CD4-positive, alpha-beta memory T cell (primary cell): ENCODE measurements at regions not wholly inside any gene's neighbourhood (a gene's known extent, or its start where the extent isn't known, plus 50 kb on each side); places are given as distances from the start of the nearest gene placed in this dataset.

Source experiments
- CTCF ChIA-PET: fragments of 350-600 bp; sonication (Branson Sonifier 250); formaldehyde crosslinking; loops from one replicate; lab custom pipeline; 2021; ENCODE audit warnings: inconsistent platforms; ENCODE audit not compliant: partially characterized antibody; lab: Charles Lee
- POLR2A ChIA-PET: fragments of 350-600 bp; sonication (Branson Sonifier 250); formaldehyde crosslinking; loops from one replicate; lab custom pipeline; 2021; ENCODE audit not compliant: partially characterized antibody; lab: Charles Lee
- DNase-seq, 5 donors: peaks; one replicate each; pipeline versions ENCODE4 v3.0.0 to v3.0.0-alpha.2; 2020 to 2022; ENCODE audit warnings: mixed read lengths in 1 of 5
- H3K27ac ChIP-seq: one replicate; pipeline ENCODE4 v1.7.0; 2013; ENCODE audit warnings: low read depth, low read length
- H3K27me3 ChIP-seq: 2 replicates; pipeline ENCODE4 v1.7.0; 2013; ENCODE audit warnings: mild to moderate bottlenecking, low read length, moderate library complexity; ENCODE audit not compliant: insufficient read depth
- H3K36me3 ChIP-seq: 2 replicates; pipeline ENCODE4 v1.7.0; 2013; ENCODE audit warnings: mild to moderate bottlenecking, low read length, moderate library complexity; ENCODE audit not compliant: insufficient read depth
- H3K4me1 ChIP-seq: 2 replicates; pipeline ENCODE4 v1.7.0; 2013; ENCODE audit warnings: mild to moderate bottlenecking, low read length, moderate library complexity; ENCODE audit not compliant: insufficient read depth
- H3K4me3 ChIP-seq, 2 donors: one replicate each; pipeline ENCODE4 v1.7.0; 2013; ENCODE audit warnings: low read length in 2 of 2, mild to moderate bottlenecking in 1 of 2
- H3K9me3 ChIP-seq, 2 donors: one replicate each; pipeline ENCODE4 v1.7.0; 2013; ENCODE audit warnings: low read length in 2 of 2, control low read depth in 1 of 2; ENCODE audit not compliant: control insufficient read depth in 1 of 2
- H3K27ac Mint-ChIP-seq, 7 donors: one replicate each; pipeline ENCODE4 v1.8.0; 2020 to 2021; ENCODE audit warnings: mixed read lengths in 7 of 7, mild to moderate bottlenecking in 6 of 7, inconsistent platforms in 3 of 7, moderate library complexity in 3 of 7
- H3K27me3 Mint-ChIP-seq, 2 donors: one replicate each; pipeline ENCODE4 v1.8.0; 2020 to 2021; ENCODE audit warnings: mixed read lengths in 2 of 2
- H3K36me3 Mint-ChIP-seq, 2 donors: one replicate each; pipeline ENCODE4 v1.8.0; 2020 to 2021; ENCODE audit warnings: mixed read lengths in 2 of 2, inconsistent platforms in 1 of 2, mild to moderate bottlenecking in 1 of 2
- H3K4me1 Mint-ChIP-seq, 4 donors: one replicate each; pipeline ENCODE4 v1.8.0; 2020 to 2021; ENCODE audit warnings: mixed read lengths in 4 of 4, mild to moderate bottlenecking in 1 of 4
- H3K4me3 Mint-ChIP-seq, 8 donors: one replicate each; pipeline ENCODE4 v1.8.0; 2020 to 2021; ENCODE audit warnings: mixed read lengths in 8 of 8, mild to moderate bottlenecking in 7 of 8, moderate library complexity in 6 of 8, inconsistent platforms in 3 of 8
- H3K9me3 Mint-ChIP-seq, 8 donors: one replicate each; pipeline ENCODE4 v1.8.0; 2020 to 2021; ENCODE audit warnings: mixed read lengths in 8 of 8, mild to moderate bottlenecking in 5 of 8, inconsistent platforms in 3 of 8, moderate library complexity in 1 of 8
- intact Hi-C: fragments of 100-400 bp; cut with micrococcal nuclease; formaldehyde crosslinking; loops from one replicate; pipeline ENCODE4 v1.15.1; 2023

DNA sequence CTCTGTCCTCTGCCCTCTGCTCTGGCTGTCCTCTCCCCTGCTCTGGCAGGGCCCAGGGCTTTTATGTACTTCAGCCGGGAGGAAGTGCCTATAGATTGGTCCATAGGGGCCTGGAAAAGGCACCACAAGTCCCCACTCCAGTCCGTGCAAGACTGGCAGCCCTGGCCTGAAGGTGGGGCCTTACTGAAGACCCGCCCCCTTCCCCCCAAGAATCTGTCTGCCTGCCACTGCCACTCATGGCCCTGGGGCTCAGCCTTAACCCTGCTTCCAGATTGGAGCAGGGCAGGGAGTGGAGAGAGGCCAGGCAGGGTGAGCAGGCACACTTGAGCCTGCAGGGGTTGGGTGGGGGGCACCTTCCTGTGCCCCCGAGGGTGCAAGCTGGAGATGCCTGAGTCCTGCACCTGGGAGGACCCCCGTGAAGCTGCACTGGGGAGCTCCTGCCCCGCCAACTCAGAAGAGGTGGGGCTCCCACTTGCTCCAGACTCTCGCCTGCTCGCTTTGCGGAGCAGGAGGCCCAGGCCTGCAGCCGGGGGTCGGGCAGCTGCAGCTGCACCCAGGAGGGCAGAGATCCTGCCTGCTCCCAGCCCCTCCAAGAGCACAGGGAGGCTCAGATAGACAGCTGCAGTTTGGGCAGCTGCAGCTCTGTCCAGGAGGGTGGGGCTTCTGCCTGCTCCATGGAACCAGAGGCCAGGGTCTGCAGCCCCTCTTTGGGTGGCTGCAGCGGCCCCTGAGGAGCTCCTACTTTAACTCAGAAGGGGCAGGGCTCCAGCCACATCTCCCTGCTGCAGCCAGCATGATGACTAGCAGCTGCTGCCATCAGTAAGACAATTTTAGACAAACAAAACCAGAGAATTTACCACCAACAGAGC is 51.0 kb upstream of the SC5D start:
- peaks cover 0 to 2% (median 0%) of the 10 kb centered on the region in 8 donors for H3K9me3 Mint-ChIP-seq
- H3K27me3 ChIP-seq = no peaks in the 10 kb centered on the region
- peaks cover 5% of the 10 kb centered on the region for H3K4me1 ChIP-seq
- no peaks in the 10 kb centered on the region for H3K9me3 ChIP-seq
- peak in 1 of 5 donors; percentile 31 for DNase-seq
- H3K27me3 Mint-ChIP-seq = peaks cover 8 to 13% of the 10 kb centered on the region in 2 donors
- no peak overlapping the region for H3K27ac Mint-ChIP-seq
- no peak overlapping the region for H3K27ac ChIP-seq
- no peak overlapping the region for H3K4me3 ChIP-seq
- no peaks in the 10 kb centered on the region for H3K36me3 Mint-ChIP-seq
- ChIA-PET CTCF (no interaction called here), POLR2A (no interaction called here)
- intact Hi-C loops = no loop called here
- no peaks in the 10 kb centered on the region for H3K36me3 ChIP-seq
- peaks cover 3 to 8% (median 5%) of the 10 kb centered on the region in 4 donors for H3K4me1 Mint-ChIP-seq
- no peak overlapping the region for H3K4me3 Mint-ChIP-seq
